ENCODE measurements at regions not wholly inside any gene's neighbourhood (a gene's known extent, or its start where the extent isn't known, plus 50 kb on each side); places are given as distances from the start of the nearest gene placed in this dataset.
"Not testable (repeated sequence)": the region's sequence is repeated elsewhere in the genome, so short reads cannot be mapped to it uniquely, and the experiment has no call there.

GRCh38 chr5:177857642-177858200 lies 75.0 kb upstream of the FAM153A start:
- not testable (repeated sequence) for DNase-seq

GRCh38 chr5:177856474-177856873 lies 73.8 kb upstream of the FAM153A start:
- not testable (repeated sequence) for DNase-seq

- DNase-seq: not testable (repeated sequence)
Measured at GRCh38 chr5:177847914-177848313, 65.2 kb upstream of the FAM153A start.

GRCh38 chr5:177846598-177846997 lies 63.9 kb upstream of the FAM153A start:
- DNase-seq: not testable (repeated sequence)

GRCh38 chr5:177845906-177846305 lies 63.2 kb upstream of the FAM153A start:
- DNase-seq: not testable (repeated sequence)

GRCh38 chr5:177836191-177836590 lies 53.5 kb upstream of the FAM153A start:
- DNase-seq: not testable (repeated sequence)

Data from NCI-H2029 (cell line).